HG03521 (cell line): ENCODE measurements at regions not wholly inside any gene's neighbourhood (a gene's known extent, or its start where the extent isn't known, plus 50 kb on each side); places are given as distances from the start of the nearest gene placed in this dataset.

Experiments
- ATAC-seq: cut with Tn5 transposase; IDR thresholded peaks from one replicate; pipeline ENCODE4 v1.9.1; 2021; ENCODE audit warnings: mild to moderate bottlenecking, moderate library complexity; ENCODE audit not compliant: unreplicated experiment

GRCh38 chr10:128543151-128543550, 416.9 kb upstream of the MKI67 start:
- ATAC-seq, result no peak

GRCh38 chr10:128545216-128545615, 419.0 kb upstream of the MKI67 start:
- ATAC-seq, result no peak

- ATAC-seq, result no peak
Measured at GRCh38 chr10:128546651-128547165, 420.5 kb upstream of the MKI67 start.

GRCh38 chr10:128549101-128549608, 422.9 kb upstream of the MKI67 start:
- ATAC-seq, result no peak

- ATAC-seq, result no peak
Measured at GRCh38 chr10:128550045-128550444, 423.8 kb upstream of the MKI67 start.

- ATAC-seq, result no peak
Measured at GRCh38 chr10:128551475-128551874, 425.3 kb upstream of the MKI67 start.

- no peak for ATAC-seq
Measured at GRCh38 chr10:128553755-128554154, 427.5 kb upstream of the MKI67 start.

- ATAC-seq, result no peak
Measured at GRCh38 chr10:128556182-128557110, 430.2 kb upstream of the MKI67 start.

GRCh38 chr10:128557149-128557710, 431.0 kb upstream of the MKI67 start:
- ATAC-seq, result no peak

GRCh38 chr10:128560406-128560805, 434.2 kb upstream of the MKI67 start:
- no peak for ATAC-seq

- ATAC-seq, result no peak
Measured at GRCh38 chr10:128560993-128561392, 434.8 kb upstream of the MKI67 start.

GRCh38 chr10:128563387-128563786, 437.2 kb upstream of the MKI67 start:
- no peak for ATAC-seq

- ATAC-seq, result no peak
Measured at GRCh38 chr10:128563904-128564303, 437.7 kb upstream of the MKI67 start.

- ATAC-seq, result no peak
Measured at GRCh38 chr10:128566361-128566968, 440.2 kb upstream of the MKI67 start.

- no peak for ATAC-seq
Measured at GRCh38 chr10:128567551-128567950, 441.3 kb upstream of the MKI67 start.

GRCh38 chr10:128568041-128568440, 441.8 kb upstream of the MKI67 start:
- no peak for ATAC-seq

GRCh38 chr10:128568491-128568890, 442.3 kb upstream of the MKI67 start:
- no peak for ATAC-seq

GRCh38 chr10:128568990-128569945, 443.0 kb upstream of the MKI67 start:
- no peak for ATAC-seq

GRCh38 chr10:128570319-128570995, 444.2 kb upstream of the MKI67 start:
- no peak for ATAC-seq

GRCh38 chr10:128571071-128571470, 444.8 kb upstream of the MKI67 start:
- ATAC-seq, result no peak
